H1 (cell line): ENCODE measurements at regions not wholly inside any gene's neighbourhood (a gene's known extent, or its start where the extent isn't known, plus 50 kb on each side); places are given as distances from the start of the nearest gene placed in this dataset.

Experiments
- CTCF ChIP-seq, 3 experiments: IDR thresholded peaks; 1 replicate in 2 of 3; 2 replicates in 1 of 3; pipeline versions ENCODE4 v1.5.1 to v1.6.1; 2011; ENCODE audit warnings: low read length in 3 of 3, mild to moderate bottlenecking in 3 of 3, inconsistent platforms in 2 of 3, low read depth in 1 of 3, moderate library complexity in 1 of 3; ENCODE audit not compliant: insufficient read depth in 1 of 3; ENCODE audit errors: control extremely low read depth in 1 of 3
- RAD21 ChIP-seq, 2 experiments: IDR thresholded peaks in 1 of 2; conservative IDR thresholded peaks in 1 of 2; 2 replicates each; pipeline ENCODE4 v1.6.1; 2011; ENCODE audit warnings: low read depth in 2 of 2, low read length in 2 of 2, improper control_type of control experiment in 1 of 2, inconsistent platforms in 1 of 2, mild to moderate bottlenecking in 1 of 2, moderate library complexity in 1 of 2
- TEAD4 ChIP-seq: IDR thresholded peaks from 2 replicates; pipeline ENCODE4 v1.6.1; 2012; ENCODE audit warnings: low read depth, low read length, inconsistent platforms, mixed read lengths

GRCh38 chr16:29315916-29316517 is 90.5 kb downstream of the NPIPB11 start (continued):
- TF ChIP-seq CTCF (IDR thresholded peaks at IDR 0.05; ENCODE audit: control extremely low read depth in 1 of 3, insufficient read depth in 1 of 3, low read depth in 1 of 3, low read length in 3 of 3), result peak in 2 of 3 experiments; percentile 35 to 49; a peak in 2 of 4 replicates
- no peak for TF ChIP-seq TEAD4
- TF ChIP-seq RAD21 (IDR thresholded peaks at IDR 0.05 in 1 of 2, conservative IDR thresholded peaks at IDR 0.05 in 1 of 2; ENCODE audit: low read depth in 2 of 2, low read length in 2 of 2), result peak; percentile 63 to 71
- TF ChIP-seq, all 59 proteins: peak for 2
